GM10847 (cell line): ENCODE measurements at regions not wholly inside any gene's neighbourhood (a gene's known extent, or its start where the extent isn't known, plus 50 kb on each side); places are given as distances from the start of the nearest gene placed in this dataset.

Experiments
- POLR2A ChIP-seq: IDR thresholded peaks from 2 replicates; pipeline ENCODE4 v1.6.1; 2011; ENCODE audit not compliant: insufficient read length; ENCODE audit errors: extremely low read depth

DNA sequence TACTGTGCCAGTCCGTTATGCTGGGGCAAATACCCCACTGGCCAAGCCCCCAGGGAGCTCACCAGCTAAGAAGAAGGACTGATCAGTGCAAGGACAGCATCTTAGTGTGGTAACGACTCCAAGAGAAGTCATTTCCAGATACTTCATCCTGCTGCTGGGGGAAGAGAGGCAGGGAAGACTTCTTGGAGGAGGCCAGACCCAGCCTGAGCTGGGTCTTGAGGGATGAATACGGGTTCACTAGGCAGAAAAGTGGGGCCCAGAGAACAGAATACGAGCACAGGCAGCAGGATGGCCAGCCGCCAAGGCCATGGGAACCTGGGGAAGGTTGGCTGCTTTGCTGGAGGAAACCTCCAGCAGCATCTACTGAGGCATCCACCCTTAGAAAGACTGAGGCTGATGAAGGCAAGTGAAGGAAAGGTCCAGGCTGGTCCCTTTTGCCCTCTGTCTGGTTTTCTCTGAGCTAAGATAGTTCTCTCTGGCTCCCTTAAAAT, 84.1 kb downstream of the GLI2 start:
- TF ChIP-seq POLR2A: no peak

DNA sequence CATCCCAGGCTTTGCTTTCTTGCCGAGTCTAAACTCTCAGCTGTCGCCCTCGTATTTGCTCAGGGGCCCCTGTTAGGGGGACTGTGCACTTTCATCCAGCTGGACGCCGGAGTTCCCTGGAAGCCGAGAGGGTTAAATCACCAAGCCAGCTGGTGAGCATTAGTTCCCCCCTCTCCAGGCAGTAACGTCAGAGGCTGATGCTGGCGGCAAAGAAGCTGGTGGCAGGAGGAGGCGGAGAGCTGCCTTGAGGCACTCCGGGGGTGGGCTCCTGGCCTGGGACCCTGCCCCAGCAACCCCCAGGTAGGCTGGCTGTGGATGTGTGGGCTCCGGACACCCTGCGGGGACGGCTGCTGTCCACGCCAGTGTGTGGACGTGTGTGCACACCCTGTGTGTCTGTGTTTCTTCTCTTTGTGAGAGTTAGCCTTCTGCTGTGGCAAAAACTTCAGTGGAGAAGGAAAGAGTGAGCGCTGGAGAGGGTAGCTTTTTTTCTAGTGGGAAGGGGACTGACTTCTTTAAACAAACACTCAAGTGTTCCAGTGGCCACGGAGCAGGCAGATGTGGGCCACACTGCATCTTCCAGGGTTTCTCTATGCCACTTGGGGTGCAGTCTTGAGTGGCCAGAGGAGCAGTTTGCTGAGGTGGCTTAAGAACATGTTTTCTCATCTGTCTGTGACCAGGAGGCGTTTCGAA, 84.7 kb downstream of the GLI2 start:
- TF ChIP-seq POLR2A: no peak

DNA sequence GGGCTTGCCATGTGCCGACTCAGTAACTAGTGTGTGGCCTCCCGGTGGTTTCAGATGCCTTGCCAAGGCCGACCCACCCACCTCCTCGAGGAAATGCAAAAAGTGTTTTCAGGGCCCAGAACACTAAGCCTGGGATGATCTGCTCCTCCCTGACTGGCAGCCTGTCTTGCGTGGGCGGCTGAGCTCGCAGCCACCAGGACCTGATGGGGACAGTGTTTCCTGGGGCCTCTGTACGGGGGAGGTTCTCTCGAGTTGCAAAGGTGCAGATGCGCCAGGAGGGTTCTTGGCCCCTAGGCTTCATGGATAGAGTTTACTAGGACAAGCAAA, 85.2 kb downstream of the GLI2 start:
- no peak for TF ChIP-seq POLR2A

DNA sequence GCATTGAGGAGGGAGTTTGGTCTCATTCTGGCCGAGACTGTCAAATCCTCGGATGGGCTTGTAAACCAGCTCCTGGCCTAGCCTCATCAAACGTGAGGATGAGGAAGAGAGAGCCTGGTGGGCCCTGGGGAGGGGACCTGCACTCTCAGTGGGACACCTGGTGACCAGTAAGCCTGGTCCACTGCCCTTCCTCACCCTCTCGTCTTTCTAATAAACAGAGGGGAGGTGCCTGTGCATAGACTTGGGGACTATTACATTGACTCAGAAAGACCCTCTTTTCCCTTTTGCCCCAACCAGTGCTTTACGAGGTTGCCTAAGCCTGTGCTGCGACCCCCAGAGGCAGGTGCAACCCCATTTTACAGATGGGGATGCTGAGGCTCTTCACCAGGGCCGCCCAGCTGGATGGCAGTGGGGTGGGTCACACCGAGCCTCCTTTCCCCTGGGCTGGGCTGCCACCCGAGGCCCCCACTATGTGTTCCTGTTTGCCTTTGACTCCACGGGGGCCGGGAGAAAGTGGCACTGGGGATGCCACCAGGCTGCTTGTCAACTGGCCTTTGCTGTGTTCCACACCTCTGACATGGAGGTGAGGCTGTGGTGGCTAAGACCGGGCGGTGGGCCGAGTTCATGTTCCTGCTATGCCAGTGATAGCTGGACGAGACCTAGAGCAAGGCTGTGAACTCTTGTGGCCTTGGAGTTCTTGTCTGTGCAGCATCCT, 85.9 kb downstream of the GLI2 start:
- TF ChIP-seq POLR2A: no peak

DNA sequence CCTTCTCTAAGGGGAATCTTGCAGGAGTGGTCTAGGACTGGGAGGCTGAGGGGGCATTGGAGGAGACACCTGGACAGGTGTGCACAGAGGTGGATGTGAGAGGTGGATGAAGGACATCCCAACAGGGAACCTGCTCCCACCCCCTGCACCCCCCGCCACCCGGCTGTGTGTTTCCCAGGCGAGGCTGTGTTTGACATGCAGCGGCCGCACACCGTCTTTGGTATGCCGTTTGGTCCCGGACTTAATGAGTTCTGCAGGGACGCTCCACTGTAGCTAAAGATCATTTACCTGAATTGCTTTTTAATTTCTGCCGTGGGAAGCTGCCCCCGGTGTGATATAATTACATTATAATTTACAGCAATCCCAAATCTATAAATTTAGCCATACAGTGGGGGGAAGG, 87.3 kb downstream of the GLI2 start:
- TF ChIP-seq POLR2A: no peak

DNA sequence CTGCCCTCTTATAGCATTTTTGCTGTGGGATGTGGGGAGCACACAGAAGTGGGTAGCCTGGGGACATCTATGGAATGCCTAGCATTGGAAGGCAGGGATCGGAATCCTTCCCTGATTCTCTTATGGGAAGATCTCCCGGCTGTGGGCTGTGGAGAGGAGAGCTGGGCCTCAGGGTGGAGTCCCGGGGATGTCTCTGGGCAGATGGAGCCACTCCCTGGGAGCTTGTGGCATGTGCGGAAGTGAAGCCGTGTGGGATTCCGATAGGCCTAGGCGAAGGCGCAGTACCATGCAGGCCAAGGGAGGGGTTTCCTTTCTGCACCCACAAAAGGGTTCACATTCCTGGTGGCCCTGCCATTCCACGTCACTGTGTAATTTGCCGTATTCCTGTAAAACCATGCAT, 87.9 kb downstream of the GLI2 start:
- TF ChIP-seq POLR2A: no peak

DNA sequence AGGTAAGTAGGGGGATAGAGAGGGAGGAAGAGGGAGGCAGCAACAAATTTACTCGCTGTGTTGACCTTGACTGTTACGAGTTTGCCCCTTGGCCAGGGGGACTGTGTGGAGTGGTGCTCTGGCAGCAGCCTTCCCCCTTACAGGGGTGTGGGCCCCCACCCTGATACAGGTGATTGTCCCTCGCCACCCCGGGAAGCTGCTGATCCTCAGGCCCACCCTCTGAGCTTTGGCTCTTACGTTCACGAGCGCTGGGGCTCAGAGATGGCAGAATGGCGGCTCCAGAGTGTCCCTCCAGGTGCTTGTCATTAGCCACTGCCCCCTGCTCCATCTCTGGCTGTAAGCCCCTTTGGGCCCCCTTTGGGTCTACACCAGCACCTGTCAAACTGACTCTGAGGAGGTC, 88.6 kb downstream of the GLI2 start:
- TF ChIP-seq POLR2A: no peak

DNA sequence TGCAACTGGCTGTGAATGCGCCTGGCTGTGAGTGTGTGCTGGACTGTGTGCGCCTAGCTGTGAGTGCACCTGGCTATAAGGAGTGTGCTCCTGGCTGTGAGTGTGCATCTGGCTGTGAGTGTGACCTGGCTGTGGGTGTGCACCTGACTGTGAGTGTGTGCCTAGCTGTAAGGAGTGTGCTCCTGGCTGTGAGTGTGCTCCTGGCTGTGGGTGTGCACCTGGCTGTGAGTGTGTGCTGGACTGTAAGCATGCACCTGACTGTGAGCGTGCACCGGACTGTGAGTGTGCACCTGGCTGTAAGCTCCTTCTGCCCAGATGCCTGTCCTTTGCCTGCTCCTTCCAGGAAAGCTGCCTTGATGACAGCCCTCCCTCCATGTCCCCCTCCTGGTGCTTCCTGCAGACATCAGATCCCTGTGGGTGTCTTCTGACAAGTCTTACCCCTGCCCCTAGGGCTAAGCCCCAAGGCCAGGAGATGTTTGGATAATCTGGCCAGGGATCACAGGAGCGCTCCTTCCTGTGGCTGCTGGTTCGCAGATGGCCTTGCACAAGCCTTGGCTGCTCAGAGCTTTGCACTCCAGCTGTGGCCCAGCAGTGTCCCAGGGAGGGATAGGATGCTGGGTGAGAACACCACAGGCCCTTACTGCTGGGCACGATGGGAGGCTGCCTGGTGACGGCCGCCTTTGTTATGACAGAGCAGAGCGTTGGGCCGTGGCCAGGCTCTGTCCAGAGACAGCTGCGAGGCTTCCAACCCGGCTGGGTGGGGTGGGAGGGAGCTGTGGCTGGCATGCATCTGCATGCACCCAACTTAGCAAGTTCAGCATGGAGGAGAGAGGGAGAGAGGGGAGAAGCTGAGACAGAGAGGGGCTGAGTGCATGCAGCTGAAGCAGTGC, 89.9 kb downstream of the GLI2 start:
- no peak for TF ChIP-seq POLR2A

DNA sequence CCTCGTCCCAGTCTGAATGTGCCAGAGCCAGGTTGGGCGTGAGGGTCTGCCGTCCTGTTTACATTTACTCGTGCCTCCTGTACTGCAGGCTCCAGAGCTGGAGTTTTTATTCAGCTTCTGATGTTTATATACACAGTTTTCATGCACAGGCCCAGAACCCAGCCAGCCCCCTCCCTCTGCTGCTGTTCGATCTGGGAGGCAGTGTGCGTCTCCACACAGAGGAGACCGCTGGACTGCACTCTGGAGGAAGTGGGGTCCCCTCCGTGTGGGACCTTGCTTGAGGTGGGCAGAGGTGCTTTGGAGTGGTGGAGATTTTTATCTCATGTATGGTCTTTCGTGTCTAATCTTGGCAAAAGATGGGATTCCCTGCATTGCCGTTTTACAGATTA, 90.6 kb downstream of the GLI2 start:
- no peak for TF ChIP-seq POLR2A

DNA sequence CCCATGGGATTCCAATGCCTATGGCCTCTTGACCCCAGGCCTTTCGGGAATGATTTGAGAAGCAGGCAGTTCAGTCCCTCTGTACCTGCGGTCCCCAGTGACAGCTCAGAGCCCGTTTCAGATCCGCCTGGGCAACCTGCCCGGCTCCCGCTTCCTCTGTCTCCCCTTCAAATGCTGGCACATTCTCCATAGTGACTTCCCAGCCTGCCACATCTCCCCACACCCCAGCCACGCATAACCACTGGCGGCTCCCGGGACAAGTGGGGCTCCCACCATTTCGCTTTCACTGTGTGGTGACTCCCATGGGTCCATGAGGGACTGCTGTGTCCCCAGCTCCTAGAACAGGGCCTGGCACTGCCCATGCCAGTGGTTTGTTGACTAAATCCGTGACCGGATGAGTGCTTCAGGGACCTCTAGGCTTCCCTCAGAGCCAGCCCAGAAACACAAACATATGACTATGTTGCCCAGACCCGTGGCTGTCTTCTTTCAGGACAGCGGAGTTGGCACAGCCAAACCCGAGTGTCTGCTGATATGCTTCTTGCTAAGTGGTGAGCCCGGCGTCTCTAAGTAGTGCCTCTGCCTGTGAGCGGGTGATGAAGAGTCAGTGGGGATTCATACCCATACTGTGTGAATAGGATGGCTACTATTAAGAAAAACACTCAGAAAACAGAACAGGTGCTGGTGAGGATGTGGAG, 91.2 kb downstream of the GLI2 start:
- no peak for TF ChIP-seq POLR2A

DNA sequence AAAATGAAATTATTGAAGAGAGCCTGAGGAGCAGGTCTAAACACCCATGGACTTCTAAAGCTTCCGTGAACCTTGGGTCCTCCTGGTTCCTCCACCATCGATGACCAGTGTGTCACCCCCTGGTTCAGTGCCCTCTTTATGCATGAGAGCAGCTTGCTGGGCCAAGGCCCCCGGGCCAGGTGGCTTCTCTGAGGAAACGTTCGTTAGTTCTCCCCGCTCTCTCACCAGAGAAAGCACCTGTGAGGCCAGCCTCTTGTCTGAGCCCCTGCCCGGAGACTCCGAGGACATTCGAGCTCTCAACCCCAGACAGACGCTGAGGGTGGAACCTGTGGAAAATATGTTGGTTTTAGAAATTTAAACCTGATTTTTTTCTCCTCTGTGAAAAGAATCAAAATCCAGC, 92.4 kb downstream of the GLI2 start:
- no peak for TF ChIP-seq POLR2A

DNA sequence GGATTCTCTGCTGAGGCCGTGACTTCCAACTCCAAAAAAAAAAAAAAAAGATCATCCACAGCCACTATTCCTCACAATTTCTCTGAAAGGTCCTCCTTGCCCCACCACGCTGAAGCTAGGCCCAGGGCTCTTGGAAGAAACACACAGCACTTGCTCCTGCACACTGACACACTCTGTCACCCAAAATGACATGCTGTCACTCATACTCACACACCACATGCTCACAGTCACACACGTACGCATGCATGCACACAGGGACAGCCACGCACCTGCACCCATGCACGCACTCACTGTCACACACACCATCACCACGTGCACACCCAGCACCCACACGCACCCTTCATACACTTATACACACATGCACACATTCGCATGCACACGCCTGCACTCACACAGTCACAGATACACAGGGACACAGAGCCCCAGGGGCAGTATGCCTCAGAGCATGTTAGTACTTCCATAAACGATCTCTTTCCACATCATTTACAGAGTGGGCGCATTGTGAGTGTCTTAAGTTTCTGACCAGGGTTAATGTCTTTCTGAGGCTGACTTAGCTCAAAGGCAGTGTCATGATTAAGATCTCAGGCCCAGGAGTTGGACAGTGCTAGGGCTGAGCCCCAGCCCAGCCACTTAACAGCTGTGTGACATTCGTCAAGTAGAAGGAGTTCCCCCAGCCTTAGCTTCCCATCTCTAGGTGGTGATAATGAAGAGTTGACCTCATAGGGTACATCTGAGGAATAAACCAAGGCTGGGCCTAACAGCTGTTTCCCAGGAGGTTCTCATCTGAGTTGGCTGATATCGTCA, 93.4 kb downstream of the GLI2 start:
- no peak for TF ChIP-seq POLR2A

DNA sequence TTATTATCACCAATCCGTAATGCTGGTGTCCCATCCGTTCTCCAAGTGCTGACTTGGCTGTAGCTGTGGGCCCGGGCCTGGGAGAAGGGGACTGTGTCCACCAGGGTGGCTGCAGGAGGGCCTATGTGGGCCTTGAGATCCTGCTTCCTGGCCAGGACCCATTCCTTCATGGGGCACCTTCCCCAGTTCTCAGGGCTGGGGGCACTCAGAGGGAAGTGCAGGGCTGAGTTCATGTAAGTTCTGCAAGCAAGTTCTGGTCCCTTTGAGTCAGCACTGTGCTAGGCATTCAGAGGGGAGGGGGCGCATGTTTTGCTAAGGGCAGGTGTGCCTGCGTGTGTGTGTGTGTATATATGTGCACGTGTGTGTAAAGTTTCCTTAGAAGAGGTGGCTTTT, 94.0 kb downstream of the GLI2 start:
- TF ChIP-seq POLR2A: no peak

DNA sequence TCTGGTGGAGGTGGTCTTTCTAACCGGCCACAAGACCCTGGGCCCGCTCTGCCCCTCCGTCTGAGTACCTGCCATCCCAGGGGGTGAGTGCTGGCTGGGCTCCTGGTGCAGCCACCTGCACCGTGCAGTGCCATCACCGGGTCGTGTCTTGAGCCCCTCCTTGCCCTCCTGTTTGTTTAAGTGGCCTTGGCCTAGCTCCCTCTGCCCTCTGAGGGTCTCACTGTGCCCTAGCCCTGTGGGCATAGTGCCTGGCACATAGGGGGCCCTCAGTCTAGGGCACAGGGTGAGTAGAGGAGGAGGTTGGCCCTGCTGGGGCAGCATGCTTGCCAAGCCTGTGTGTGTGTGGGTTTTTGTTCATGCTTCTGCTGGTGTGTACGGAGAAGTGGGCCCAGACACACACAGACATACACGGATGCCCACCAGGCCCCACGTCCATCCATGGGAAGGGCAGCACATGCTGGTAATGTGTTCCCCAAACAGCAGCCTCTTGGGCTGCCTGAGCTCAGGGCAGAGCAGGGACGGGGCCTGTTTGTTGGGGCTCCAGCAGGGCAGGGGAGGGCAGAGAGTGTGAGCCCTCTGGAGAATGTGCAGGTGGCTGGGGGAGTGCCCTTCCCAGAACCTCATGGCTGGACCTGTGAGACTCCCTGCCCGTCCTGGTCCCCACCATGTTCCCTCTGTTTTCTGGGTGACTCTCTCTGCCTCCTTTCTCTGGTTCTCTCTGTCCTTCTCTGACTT, 94.6 kb downstream of the GLI2 start:
- TF ChIP-seq POLR2A: no peak
